RWPE2 (cell line): ENCODE measurements at regions not wholly inside any gene's neighbourhood (a gene's known extent, or its start where the extent isn't known, plus 50 kb on each side); places are given as distances from the start of the nearest gene placed in this dataset.

Source experiments
- ATAC-seq: fragments of 200-7000 bp; cut with Tn5 transposase; 3 replicates; pipeline ENCODE4 v1.9.1; 2021; ENCODE audit warnings: low read depth
- DNase-seq: peaks from one replicate; pipeline ENCODE4 v3.0.0-alpha.2; 2020; ENCODE audit warnings: low spot score
- H3K27ac ChIP-seq: fragments of 450-650 bp; 2 replicates; pipeline ENCODE4 v1.5.1; 2017; ENCODE audit warnings: mild to moderate bottlenecking; ENCODE audit not compliant: poor library complexity, severe bottlenecking
- H3K27me3 ChIP-seq: fragments of 250-450 bp; sonication (Bioruptor Pico); 2 replicates; pipeline ENCODE4 v1.5.1; 2021; ENCODE audit warnings: mild to moderate bottlenecking, moderate library complexity; ENCODE audit not compliant: insufficient read depth, poor library complexity, severe bottlenecking
- H3K36me3 ChIP-seq: fragments of 250-450 bp; sonication (Bioruptor Pico); 2 replicates; pipeline ENCODE4 v1.5.1; 2020; ENCODE audit warnings: low read depth, mild to moderate bottlenecking, moderate library complexity
- H3K4me1 ChIP-seq: fragments of 250-450 bp; sonication (Bioruptor Pico); 2 replicates; pipeline ENCODE4 v1.5.1; 2021; ENCODE audit warnings: mild to moderate bottlenecking, moderate library complexity; ENCODE audit not compliant: insufficient read depth, poor library complexity, severe bottlenecking
- H3K4me3 ChIP-seq: fragments of 250-450 bp; sonication (Bioruptor Pico); 2 replicates; pipeline ENCODE4 v1.5.1; 2021; ENCODE audit warnings: mild to moderate bottlenecking, moderate library complexity; ENCODE audit not compliant: severe bottlenecking
- H3K9me3 ChIP-seq: fragments of 250-450 bp; sonication (Bioruptor Pico); 2 replicates; pipeline ENCODE4 v1.5.1; 2021; ENCODE audit warnings: mild to moderate bottlenecking, moderate library complexity; ENCODE audit not compliant: severe bottlenecking
- CTCF ChIP-seq: fragments of 450-650 bp; IDR thresholded peaks from one replicate; pipeline ENCODE4 v1.5.1; 2017; ENCODE audit warnings: mild to moderate bottlenecking, moderate library complexity; ENCODE audit not compliant: poor library complexity, severe bottlenecking

- peaks cover 32% of the 10 kb centered on the region for H3K4me1 ChIP-seq
- DNase-seq, result no peak
- no peak for TF ChIP-seq CTCF
- no peaks in the 10 kb centered on the region for H3K27me3 ChIP-seq
- no peaks in the 10 kb centered on the region for H3K9me3 ChIP-seq
- H3K36me3 ChIP-seq, result no peaks in the 10 kb centered on the region
- no peak overlapping the region for H3K27ac ChIP-seq
- no peak for ATAC-seq
- H3K4me3 ChIP-seq, result no peak overlapping the region
Measured at GRCh38 chr7:81621893-81622292, 148.0 kb downstream of the HGF start.

DNA sequence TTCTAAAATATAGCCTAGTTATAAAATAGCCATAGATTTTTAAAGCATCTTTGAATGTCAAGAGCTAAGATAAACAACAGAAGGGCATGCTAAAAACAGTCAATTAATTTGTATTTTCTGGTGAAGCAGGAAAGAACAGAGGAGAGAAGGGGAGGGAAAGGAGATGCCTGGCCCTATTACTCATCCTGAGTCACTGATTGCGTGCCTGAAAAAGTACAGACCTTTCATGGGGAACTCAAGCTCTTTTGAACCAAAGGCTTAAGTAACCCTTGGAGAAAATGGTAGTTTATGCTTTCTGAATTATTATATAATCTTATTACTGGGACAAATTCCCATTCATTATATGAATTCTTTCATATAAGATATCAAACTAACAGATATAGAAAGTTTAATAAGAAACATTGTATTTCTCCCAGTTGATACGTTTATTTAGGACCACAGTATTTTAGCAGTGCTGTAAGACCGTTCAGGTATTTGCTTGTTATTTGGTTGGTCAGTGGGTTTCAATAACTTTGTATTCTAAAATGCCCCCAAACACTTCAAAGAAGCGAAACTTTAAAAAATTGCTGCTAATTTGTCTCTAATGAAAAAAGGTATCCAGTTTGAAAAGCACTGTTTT lies 151.3 kb downstream of the HGF start:
- peak; percentile 98 for ATAC-seq

DNA sequence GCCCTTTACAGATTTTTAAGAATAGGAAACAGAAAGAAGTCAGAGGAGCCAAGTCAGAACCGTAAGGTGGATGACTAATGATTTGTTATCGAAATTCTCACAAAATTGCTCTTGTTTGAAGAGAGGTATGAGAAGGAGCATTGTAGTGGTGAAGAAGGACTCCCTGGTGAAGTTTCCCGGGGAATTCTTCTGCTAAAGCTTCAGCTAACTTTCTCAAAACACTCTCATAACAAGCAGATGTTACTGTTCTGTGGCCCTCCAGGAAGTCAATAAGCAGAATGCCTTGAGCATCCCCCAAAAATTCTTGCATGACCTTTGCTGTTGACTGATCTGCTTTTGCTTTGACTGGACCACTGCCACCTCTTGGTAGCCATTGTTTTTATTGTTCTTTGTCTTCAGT lies 152.9 kb downstream of the HGF start:
- H3K27me3 ChIP-seq, result no peaks in the 10 kb centered on the region
- ATAC-seq (peak; percentile 66; the same call in 1 of the 3 replicates), DNase-seq (no peak)
- no peak overlapping the region for H3K27ac ChIP-seq
- TF ChIP-seq CTCF, result no peak
- no peak overlapping the region for H3K4me3 ChIP-seq
- no peaks in the 10 kb centered on the region for H3K36me3 ChIP-seq
- no peaks in the 10 kb centered on the region for H3K9me3 ChIP-seq
- peaks cover 23% of the 10 kb centered on the region for H3K4me1 ChIP-seq

More for the DNA sequence above, 151.3 kb downstream of the HGF start:
- Histone ChIP-seq H3K4me3 (no peak overlapping the region), H3K36me3 (no peaks in the 10 kb centered on the region), H3K9me3 (no peaks in the 10 kb centered on the region), H3K27me3 (no peaks in the 10 kb centered on the region), H3K27ac (peak overlapping the region; percentile 50), H3K4me1 (peaks cover 30% of the 10 kb centered on the region)
- no peak for DNase-seq
- no peak for TF ChIP-seq CTCF

DNA sequence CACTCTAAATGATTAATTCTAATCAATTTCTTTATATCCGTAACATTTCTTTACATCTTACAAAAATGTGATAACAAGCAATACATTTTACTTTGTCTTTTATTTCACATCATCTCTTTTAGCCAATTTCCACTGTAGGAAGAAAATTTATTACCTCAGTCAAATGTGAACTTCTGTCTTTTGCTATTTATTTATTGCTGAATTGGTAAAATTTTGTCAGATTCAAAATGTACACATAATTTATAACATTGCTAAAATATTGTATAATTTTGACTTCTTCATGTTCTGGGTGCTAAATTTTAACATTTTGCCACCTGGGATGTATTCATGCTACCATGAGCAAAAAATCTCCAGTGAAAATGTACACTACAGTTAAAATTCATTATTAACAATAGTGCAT lies 158.0 kb downstream of the HGF start:
- TF ChIP-seq CTCF, result no peak
- ATAC-seq (no peak), DNase-seq (no peak)
- no peak overlapping the region for H3K27ac ChIP-seq
- peaks cover 6% of the 10 kb centered on the region for H3K4me1 ChIP-seq
- no peaks in the 10 kb centered on the region for H3K36me3 ChIP-seq
- H3K9me3 ChIP-seq, result no peaks in the 10 kb centered on the region
- no peak overlapping the region for H3K4me3 ChIP-seq
- H3K27me3 ChIP-seq, result no peaks in the 10 kb centered on the region

- ATAC-seq (no peak), DNase-seq (peak; percentile 38)
- H3K4me1 ChIP-seq, result peaks cover 6% of the 10 kb centered on the region
- no peaks in the 10 kb centered on the region for H3K36me3 ChIP-seq
- no peaks in the 10 kb centered on the region for H3K27me3 ChIP-seq
- no peak for TF ChIP-seq CTCF
- no peak overlapping the region for H3K4me3 ChIP-seq
- no peak overlapping the region for H3K27ac ChIP-seq
- no peaks in the 10 kb centered on the region for H3K9me3 ChIP-seq
Measured at GRCh38 chr7:81611040-81611439, 158.8 kb downstream of the HGF start.
